Gastroesophageal sphincter (tissue), 4 donors: ENCODE measurements at regions not wholly inside any gene's neighbourhood (a gene's known extent, or its start where the extent isn't known, plus 50 kb on each side); places are given as distances from the start of the nearest gene placed in this dataset.
"Not testable (repeated sequence)": the region's sequence is repeated elsewhere in the genome, so short reads cannot be mapped to it uniquely, and the experiment has no call there.

ENCODE experiments used
- ATAC-seq: fragments of 150-250 bp; one replicate; pipeline ENCODE4 v1.9.1; 2016; ENCODE audit warnings: mild to moderate bottlenecking, moderate library complexity
- H3K27ac ChIP-seq, 4 donors: fragments of 200-600 bp; sonication (generic) in 3 of 4; 1 replicate in 3 of 4; 2 replicates in 1 of 4; pipeline ENCODE4 v1.5.1; 2016 to 2019
- H3K27me3 ChIP-seq: fragments of 200-600 bp; sonication (generic); one replicate; pipeline ENCODE4 v1.5.1; 2019
- H3K36me3 ChIP-seq, 2 donors: fragments of 200-600 bp; sonication (generic); one replicate each; pipeline ENCODE4 v1.5.1; 2019; ENCODE audit warnings: control low read depth in 1 of 2
- H3K4me1 ChIP-seq, 3 donors: fragments of 200-600 bp; sonication (generic); 1 replicate in 2 of 3; 2 replicates in 1 of 3; pipeline ENCODE4 v1.5.1; 2016 to 2019; ENCODE audit warnings: control low read depth in 2 of 3
- H3K4me3 ChIP-seq, 2 donors: fragments of 200-600 bp; sonication (generic); one replicate each; pipeline ENCODE4 v1.5.1; 2019; ENCODE audit warnings: mild to moderate bottlenecking in 1 of 2, moderate library complexity in 1 of 2
- H3K9me3 ChIP-seq, 3 donors: fragments of 200-600 bp; sonication (generic); one replicate each; pipeline ENCODE4 v1.5.1; 2017 to 2019; ENCODE audit warnings: control low read depth in 2 of 3
- CTCF ChIP-seq, 4 experiments: fragments of 200-600 bp in 2 of 4; fragments of 450-650 bp in 2 of 4; sonication (generic) in 1 of 4; IDR thresholded peaks; one replicate each; pipeline ENCODE4 v1.5.1; 2017 to 2019; ENCODE audit warnings: antibody characterized with exemption in 4 of 4, mild to moderate bottlenecking in 2 of 4, moderate library complexity in 2 of 4
- EP300 ChIP-seq: sonication (generic); formaldehyde crosslinking; IDR thresholded peaks from one replicate; pipeline ENCODE4 v1.6.1; 2017; ENCODE audit warnings: antibody characterized with exemption, mild to moderate bottlenecking
- POLR2A ChIP-seq, 2 donors: fragments of 450-650 bp; IDR thresholded peaks; one replicate each; pipeline ENCODE4 v1.6.1; 2017; ENCODE audit warnings: antibody characterized with exemption in 2 of 2, mild to moderate bottlenecking in 2 of 2, moderate library complexity in 1 of 2
- POLR2AphosphoS5 ChIP-seq: sonication (generic); formaldehyde crosslinking; IDR thresholded peaks from one replicate; pipeline ENCODE4 v1.6.1; 2017; ENCODE audit warnings: antibody characterized with exemption
- WGBS, 2 donors: methylation state at CpG; one replicate each; pipeline ENCODE4 v1.1.5; 2018; ENCODE audit warnings: low coverage in 1 of 2; 5-methylcytosine and 5-hydroxymethylcytosine counted together

GRCh38 chr21:9759972-9760371 is 761.4 kb upstream of the TPTE start:
- H3K27me3 ChIP-seq: peaks cover 28% of the 10 kb centered on the region
- H3K9me3 ChIP-seq: peaks cover 0 to 19% (median 0%) of the 10 kb centered on the region in 3 donors
- H3K36me3 ChIP-seq: no peaks in the 10 kb centered on the region
- no peak overlapping the region for H3K4me3 ChIP-seq
- H3K27ac ChIP-seq: no peak overlapping the region
- WGBS, 2 donors: 74 to 80% methylated on average over 9 of the region's 9 CpGs
- TF ChIP-seq POLR2AphosphoS5 (no peak), EP300 (no peak), POLR2A (IDR thresholded peaks at IDR 0.05) (no peak), CTCF (IDR thresholded peaks at IDR 0.05) (no peak)
- no peak for ATAC-seq
- H3K4me1 ChIP-seq: no peaks in the 10 kb centered on the region

GRCh38 chr21:9760398-9761074 is 760.8 kb upstream of the TPTE start:
- WGBS, 2 donors: 54% methylated on average over 5 of the region's 5 CpGs
- ATAC-seq: no peak
- Histone ChIP-seq H3K4me3 (no peak overlapping the region), H3K27ac (no peak overlapping the region), H3K9me3 (peaks cover 0 to 15% (median 0%) of the 10 kb centered on the region in 3 donors), H3K27me3 (peaks cover 23% of the 10 kb centered on the region), H3K4me1 (no peaks in the 10 kb centered on the region), H3K36me3 (no peaks in the 10 kb centered on the region)
- no peak for TF ChIP-seq POLR2A (IDR thresholded peaks at IDR 0.05)
- no peak for TF ChIP-seq CTCF (IDR thresholded peaks at IDR 0.05)
- no peak for TF ChIP-seq POLR2AphosphoS5
- no peak for TF ChIP-seq EP300

- H3K27me3 ChIP-seq: peaks cover 32% of the 10 kb centered on the region
- WGBS, 2 donors: 53 to 54% methylated on average over 3 of the region's 3 CpGs
- peaks cover 0 to 27% (median 0%) of the 10 kb centered on the region in 3 donors for H3K9me3 ChIP-seq
- ATAC-seq: no peak
- H3K4me3 ChIP-seq: no peak overlapping the region
- TF ChIP-seq CTCF (IDR thresholded peaks at IDR 0.05) (no peak), POLR2A (IDR thresholded peaks at IDR 0.05) (no peak)
- H3K4me1 ChIP-seq: no peaks in the 10 kb centered on the region
- H3K36me3 ChIP-seq: no peaks in the 10 kb centered on the region
- no peak overlapping the region for H3K27ac ChIP-seq
Measured at GRCh38 chr21:9763306-9763705, 758.1 kb upstream of the TPTE start.

GRCh38 chr21:9763807-9764206 is 757.6 kb upstream of the TPTE start:
- H3K27me3 ChIP-seq: peaks cover 31% of the 10 kb centered on the region
- ATAC-seq: no peak
- H3K4me1 ChIP-seq: no peaks in the 10 kb centered on the region
- peaks cover 0 to 32% (median 0%) of the 10 kb centered on the region in 3 donors for H3K9me3 ChIP-seq
- no peak overlapping the region for H3K27ac ChIP-seq
- no peaks in the 10 kb centered on the region for H3K36me3 ChIP-seq
- no peak overlapping the region for H3K4me3 ChIP-seq
- no peak for TF ChIP-seq CTCF (IDR thresholded peaks at IDR 0.05)
- no peak for TF ChIP-seq POLR2A (IDR thresholded peaks at IDR 0.05)
- no peak for TF ChIP-seq EP300
- TF ChIP-seq POLR2AphosphoS5: no peak
- 50 to 62% methylated on average over 4 of the region's 4 CpGs for WGBS, 2 donors

GRCh38 chr21:9764294-9764693 is 757.1 kb upstream of the TPTE start:
- Histone ChIP-seq H3K27me3 (peaks cover 34% of the 10 kb centered on the region), H3K9me3 (peaks cover 0 to 37% (median 0%) of the 10 kb centered on the region in 3 donors)
- H3K27ac ChIP-seq, H3K4me1 ChIP-seq, ATAC-seq, H3K36me3 ChIP-seq, H3K4me3 ChIP-seq: not testable (repeated sequence)
- 55 to 74% methylated on average over 6 of the region's 6 CpGs for WGBS, 2 donors

GRCh38 chr21:9765538-9765937 is 755.8 kb upstream of the TPTE start:
- ATAC-seq, H3K4me3 ChIP-seq, H3K4me1 ChIP-seq, H3K36me3 ChIP-seq, H3K27ac ChIP-seq: not testable (repeated sequence)
- Histone ChIP-seq H3K9me3 (peaks cover 0 to 35% (median 0%) of the 10 kb centered on the region in 3 donors), H3K27me3 (peaks cover 35% of the 10 kb centered on the region)
- WGBS, 2 donors: 31 to 52% methylated on average over 1 of the region's 1 CpG

- H3K36me3 ChIP-seq, H3K4me1 ChIP-seq, ATAC-seq, H3K4me3 ChIP-seq, H3K27ac ChIP-seq: not testable (repeated sequence)
- WGBS, 2 donors: 65 to 69% methylated on average over 19 of the region's 19 CpGs
- Histone ChIP-seq H3K9me3 (peaks cover 0 to 44% (median 0%) of the 10 kb centered on the region in 3 donors), H3K27me3 (peaks cover 42% of the 10 kb centered on the region)
Measured at GRCh38 chr21:9766890-9767591, 754.3 kb upstream of the TPTE start.
